ENCODE measurements at regions not wholly inside any gene's neighbourhood (a gene's known extent, or its start where the extent isn't known, plus 50 kb on each side); places are given as distances from the start of the nearest gene placed in this dataset.

DNA sequence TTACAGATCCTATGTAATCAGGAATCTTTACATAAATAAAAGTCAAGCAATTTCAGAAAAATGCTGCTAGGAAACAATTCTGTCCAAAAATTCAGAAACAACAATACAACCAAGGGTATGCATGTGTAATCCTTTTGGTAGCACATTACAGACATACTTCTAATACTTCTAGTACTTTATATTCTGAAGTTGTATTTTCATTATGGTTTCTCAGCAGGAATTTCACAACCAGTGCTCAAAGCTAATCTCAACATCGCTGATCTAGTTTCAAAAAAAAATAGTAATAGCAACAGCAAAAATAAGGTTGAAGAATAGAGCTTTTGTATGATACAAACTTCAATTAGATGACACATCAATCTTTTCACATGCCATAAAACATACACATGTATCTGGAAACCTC, 545.2 kb downstream of the LTN1 start:
- no peak for DNase-seq

DNA sequence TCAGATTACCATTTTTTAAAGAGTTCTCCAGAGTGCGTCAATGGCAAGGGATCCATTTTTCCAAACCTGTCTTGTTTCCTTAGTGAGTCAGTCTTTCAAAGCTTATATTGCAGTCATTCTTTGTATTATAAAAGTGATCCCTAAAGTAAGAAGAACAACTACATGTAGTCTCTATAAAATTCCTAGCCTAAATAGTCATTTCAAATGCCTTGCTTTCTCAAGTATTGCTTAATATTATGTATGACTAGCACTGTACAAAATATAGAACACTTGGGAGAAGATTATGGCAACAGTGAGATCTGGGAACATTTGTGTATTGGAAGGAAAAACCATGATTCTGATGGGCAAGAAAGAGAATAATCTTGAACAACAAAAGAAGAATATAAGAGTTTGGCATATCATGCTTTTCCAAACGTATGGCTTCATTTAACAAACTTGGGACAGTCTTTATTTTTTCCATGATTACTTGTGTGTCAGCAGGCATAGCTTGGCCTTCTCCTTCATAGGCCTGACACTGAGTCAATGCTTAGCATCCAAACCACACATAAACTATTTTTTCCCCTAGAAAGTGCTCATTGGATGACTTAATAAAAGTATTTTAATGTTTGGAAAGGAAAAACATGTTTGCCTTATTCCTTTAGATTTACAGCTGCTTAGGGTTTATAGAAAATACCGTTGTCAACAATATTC, 547.4 kb downstream of the LTN1 start:
- no peak for DNase-seq

DNA sequence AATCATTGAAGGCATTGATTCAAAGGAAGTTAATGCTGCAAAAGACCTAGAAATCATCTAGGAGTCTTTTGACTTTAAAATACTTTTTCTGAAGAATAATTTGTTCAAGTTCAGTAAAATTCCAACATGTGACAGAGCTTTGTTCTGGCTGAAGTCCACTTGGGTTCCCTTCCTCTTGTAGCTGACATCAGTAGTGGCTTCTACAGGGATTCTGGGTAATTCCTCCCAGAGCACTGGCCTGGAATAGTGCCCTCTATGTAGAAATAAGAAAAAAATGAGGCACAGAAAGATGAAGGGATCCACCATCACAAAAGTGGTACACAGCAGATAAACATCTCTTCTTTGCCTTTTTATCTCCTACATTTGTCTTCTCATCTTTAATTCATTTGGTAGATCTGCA, 548.1 kb downstream of the LTN1 start:
- DNase-seq = no peak

DNA sequence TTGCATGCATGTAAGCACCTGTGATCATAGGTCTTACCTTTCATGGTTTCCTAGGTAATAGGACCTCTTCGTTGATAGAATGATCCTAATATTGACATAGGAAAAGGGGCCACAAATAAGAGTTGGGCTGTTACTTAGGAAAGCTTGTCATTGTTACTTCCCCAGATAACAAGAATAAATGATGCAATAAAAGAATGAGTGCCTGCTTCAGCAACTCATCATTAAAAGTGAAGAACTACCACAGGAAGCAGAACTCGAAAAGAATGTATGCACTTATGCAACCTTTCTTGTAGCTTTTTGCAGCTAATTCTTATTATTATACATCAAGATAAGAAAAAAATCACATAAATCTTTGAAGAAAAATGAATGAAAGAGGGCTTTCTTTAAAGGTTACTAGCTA, 548.6 kb downstream of the LTN1 start:
- no peak for DNase-seq

DNA sequence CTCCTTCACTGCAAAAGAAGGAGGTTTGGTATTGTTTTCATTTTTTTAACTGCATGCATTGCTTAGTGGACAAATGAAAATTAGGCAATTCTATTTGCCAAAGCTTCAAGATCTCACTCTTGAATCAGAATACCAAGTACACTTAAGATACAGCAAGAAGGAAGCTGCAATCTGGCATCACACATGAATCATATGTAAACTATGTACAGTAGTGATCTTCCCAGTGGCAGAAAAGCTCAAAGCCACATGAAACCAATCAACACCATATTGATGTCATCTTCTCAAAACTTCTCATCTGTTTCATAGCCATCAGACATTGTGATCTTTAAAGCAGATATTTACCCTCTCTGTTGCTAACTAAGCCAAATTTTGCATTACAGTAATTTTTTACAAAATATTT, 550.1 kb downstream of the LTN1 start:
- DNase-seq = no peak

DNA sequence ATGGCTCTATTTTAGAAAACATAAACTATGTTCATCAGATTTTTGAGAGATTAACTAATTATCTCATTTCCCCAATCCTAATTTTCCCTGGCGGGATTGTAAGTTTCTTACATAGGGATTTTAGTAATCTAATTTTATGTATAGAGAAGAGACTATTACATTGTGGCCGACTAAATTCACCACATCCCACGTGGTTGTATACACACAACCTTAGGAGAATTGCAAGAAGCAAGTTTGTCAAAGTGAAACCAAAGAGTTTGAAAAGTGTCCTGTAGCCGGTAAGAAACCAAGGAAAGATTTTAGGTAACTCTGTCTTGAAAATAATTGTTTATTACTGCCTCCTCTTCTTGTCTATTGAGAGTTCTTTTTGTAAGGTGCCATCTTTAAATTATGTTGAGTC, 550.6 kb downstream of the LTN1 start:
- DNase-seq = no peak

DNA sequence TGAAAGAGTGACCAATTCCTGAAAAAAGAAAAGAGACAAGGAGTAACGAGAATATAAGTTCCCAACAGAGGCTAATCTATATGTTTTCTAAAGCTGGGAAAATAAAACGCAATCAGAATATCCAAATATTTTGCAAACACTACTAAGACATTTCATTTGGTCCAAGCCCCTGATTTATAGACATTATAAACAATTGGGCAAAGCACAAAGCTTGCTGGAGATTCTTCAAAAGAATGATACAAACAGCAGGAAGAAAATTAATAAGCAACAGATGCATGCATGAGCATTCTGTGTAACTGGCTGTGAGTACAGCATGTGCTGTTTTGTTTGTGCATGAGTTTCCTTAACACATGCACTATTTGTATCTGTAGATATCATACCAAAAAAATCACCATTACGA, 552.9 kb downstream of the LTN1 start:
- no peak for DNase-seq

DNA sequence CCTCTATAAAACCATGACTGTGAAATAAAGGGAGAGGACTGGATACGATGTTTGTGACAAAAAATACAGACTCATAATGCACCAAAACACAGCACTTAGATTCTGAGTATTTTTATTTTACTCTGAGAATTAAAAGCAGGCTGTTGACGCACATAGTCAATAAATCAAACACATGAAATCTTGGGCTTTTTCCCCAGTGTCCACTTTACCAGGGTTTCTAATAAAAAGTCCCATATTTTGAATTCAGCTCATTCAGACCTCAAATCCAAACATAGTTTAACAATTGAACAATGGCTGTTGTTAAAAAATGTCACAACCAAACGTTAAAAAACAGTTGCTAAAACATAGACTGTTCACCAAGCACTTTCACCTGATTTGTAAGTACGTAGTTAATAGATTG, 553.4 kb downstream of the LTN1 start:
- no peak for DNase-seq

DNA sequence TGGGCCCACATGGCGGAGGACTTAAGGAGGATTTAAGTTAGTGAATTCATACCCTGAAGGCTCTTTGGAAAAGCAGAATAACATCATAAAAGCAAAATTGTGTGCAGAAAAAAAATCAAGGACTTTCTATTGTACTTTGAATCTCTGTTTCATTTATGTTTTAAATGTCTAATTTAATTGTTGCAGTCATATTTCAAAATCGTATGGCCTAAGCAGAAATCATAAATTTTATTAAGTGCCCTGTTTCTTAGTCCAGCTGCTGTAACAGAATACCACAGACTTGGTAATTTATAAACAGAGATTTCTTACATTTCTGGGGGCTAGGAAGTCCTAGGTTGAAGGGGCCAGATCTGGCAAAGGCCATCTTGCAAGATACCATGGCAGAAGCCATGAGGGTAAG, 555.6 kb downstream of the LTN1 start:
- DNase-seq = peak in 1 of 2 experiments; percentile 65

DNA sequence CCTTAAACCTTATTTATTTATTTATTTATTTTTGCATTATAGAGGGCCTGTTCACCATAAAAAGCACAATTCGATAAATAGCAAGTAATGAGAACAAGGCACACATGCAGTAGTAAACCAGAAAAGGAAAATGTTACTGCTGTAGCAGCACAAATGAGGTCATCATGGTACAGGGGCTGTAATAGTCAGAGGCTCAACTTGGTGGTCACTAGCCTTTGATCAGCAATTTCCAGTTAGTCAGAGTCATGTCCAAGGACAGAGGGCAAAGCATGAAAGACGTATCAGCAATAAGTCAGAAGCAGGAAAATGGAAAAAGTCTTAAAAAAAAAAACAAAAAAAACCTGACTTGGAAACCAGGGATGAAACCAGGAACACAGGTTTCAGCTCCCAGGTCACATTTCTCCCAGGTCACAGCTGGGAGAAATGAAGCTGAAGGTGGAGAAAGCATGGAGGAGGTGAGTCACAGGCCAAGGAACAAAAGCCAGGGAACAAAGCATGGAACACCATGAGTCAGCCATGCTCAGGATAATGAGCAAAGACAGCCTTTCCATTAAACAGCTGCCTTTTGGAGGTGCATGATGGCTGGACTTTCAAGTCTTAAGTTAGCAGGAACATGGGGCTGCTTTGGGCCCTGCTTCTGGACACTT, 556.3 kb downstream of the LTN1 start:
- DNase-seq = no peak

DNA sequence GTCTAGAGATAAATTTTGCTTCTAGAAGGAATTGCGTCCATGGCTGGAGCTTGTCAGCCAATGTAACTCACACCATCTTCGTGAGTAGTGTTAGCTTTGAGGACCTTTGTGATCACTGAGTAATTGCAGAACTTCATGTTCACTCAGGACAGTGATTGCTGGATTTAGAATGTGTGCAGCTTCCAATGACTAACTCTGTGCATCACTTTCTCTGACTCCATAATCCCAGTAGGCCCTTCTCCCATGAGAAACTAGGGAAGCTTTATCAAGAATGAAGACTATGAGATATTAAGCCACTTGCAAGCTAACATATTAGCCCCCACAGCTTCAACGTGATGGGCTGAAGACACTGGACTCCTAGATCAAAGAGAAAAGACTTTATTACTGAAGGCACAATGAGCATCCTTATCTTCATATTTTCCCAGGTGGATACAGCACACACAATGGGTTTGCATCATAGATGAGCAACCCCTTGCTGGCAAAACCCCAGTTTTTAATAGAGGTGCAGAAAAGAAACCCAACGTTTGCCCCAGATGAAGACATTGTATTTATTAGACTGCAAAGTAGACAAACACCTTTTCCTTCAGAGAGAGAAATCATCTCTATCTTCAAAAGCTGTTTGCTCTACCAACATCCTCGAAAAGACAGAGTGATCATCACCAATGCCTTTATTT, 561.0 kb downstream of the LTN1 start:
- DNase-seq = no peak

DNA sequence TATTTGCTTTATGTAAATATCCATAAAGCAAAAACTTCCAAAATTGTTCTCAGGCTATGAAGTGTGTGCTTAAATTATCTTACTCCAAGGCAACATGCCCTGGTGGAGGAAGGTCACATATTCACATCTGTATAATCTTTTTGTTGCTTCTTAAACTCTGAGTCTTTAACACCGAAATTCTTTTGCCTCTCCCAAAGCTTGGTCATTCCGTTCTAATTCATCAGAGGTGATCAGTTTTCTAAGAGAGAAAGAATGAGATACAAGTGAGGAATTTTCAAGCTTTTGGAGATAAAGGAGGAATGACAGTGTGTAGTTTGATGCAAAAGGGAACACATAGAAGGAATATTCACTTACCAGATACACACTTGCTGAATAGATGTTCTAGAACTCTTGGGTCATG, 561.7 kb downstream of the LTN1 start:
- no peak for DNase-seq

DNA sequence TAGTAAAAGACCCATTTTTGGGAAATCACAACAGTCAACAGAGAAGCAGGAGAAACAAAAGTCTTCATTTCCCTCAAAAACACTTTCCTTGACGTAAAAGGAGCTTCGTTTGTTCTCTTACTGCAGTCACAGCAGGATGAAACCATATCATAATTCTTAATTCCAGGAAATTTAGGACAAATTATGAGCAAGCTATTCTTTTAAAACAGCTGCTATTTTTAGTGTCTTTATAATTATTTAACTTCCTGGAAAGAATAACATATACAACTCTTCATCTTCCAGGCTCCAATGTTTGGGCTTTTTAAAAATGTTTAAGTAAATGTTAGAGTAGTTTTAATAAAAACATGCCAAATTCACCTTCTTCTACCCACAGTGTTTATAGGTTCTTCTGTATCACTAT, 563.5 kb downstream of the LTN1 start:
- no peak for DNase-seq

DNA sequence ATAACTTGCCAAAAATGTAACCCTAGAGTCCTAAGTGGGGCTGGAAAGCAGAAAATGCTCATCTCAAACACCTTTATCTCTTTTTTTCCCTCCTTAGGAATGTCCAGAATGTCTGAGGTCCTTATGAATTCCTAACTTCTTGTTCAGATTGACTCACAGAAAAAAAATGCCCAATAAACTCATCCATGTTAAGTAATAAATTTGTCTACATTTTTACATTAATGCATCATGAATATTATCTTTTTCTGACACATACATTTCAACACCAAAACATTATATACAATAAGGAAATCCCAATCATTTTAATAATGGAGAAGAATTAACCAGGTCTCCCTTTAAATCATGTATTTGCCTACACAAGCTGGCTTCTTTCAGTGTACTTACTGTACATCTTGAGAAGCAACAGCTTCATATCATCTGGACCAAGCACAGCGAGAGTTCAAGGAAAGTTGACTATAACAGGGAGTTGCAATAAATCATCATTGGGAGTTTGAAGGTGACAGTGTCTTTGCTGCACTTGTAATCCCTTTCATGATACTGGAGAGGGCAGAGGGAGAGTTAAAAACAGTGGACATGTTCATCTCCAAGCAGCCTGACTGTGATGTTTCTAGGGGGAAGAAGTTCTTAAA, 565.2 kb downstream of the LTN1 start:
- no peak for DNase-seq

DNA sequence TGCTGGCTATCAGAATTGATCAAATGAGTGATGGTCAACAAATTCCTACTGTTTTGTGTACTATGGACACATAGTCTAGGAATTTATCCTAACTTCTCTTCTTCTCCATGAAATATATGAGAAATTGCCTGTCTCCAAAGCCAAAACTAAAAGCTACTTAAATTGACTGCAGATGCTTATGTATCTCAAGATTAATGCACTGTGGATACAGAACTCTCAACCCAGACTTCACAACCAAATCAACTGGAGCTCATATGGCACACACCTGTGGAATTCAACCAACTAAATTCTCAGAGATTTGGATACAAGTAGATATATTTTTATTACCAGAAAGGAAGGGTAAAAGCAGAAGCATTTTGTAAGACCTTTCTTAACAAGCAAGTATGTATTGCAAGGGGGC, 566.1 kb downstream of the LTN1 start:
- no peak for DNase-seq

DNA sequence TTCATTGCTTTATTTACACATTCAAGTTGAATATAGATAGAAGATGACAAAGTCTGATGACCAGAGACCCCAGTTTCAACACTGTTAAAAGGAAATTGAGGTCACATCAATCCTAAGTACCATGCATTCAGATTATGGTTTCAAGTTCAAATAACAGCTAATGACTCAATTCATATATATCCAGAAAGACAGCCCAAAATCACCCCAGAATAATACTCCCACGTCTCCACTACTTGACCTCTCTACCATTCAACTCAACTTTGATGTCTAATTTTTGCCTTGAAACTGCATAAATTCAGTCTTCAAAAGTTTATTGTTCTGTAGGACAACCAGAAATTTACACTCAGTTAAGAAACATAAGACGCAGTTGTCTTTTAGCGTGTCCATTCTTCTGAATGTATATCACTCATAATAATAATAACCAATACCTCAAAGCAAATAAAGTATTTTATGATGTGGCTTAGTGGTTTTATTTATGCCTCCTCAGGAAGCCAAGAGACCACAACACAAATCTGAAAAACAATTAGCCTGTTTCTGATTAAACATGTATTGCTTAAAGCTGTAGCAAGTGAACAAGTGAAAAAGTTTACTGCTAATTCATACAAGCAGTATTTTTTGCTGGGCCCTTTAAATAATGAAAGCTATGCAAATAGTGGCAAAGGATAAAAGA, 569.0 kb downstream of the LTN1 start:
- DNase-seq = no peak

DNA sequence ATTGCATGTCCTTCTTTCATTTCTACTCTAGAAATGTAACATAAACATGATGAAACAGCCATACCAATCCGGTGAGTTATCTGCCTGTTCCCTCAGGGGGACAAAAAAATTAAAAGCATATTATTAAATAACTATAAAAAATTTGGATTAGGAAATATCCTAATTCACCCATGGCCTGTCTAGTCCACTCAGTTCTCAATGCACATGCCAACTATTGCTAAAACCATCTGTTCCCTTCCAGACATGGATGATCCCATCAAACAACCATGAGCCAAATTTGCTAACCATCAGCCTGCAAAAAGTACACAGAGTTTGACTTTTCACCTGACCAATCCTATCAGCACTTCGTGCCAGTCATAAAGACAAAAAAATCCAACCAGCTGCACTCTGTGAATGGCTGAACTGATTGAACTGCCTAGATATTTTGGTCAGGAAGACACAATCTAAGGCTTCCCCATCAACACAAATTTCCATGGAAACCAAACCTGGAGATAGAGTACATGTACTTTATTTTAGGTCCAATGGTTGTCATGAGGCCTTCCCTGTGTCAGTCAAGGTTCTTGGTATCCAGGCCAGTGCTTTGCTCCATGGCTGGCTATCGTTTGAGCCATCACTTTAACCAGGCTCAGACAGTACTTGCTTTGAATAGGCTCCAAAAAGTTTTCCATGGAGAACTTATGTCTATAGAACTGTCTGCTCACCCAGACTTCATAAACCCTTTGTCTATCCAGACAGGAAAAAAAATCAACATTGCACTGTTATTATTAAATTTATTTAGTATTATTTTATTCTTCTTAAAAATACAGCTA, 570.8 kb downstream of the LTN1 start:
- no peak for DNase-seq

DNA sequence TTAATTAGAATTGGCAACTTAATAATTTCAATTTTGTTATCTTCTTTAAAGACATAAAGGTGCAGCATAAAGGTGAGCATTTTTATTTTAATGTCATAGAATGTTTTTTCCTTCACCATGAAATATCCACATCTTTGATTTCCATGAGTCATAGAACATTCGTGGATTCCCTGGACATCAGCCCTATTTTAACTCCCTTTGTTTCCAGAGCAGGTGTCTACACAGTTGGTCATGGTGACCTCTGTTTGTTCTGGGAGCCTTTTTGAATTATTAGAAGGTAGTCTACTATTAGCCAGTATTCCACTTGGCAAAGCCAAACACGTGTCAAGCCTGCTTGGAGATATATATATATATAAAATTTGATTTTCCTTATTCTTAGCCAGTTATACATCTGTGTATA, 572.9 kb downstream of the LTN1 start:
- DNase-seq = no peak

DNA sequence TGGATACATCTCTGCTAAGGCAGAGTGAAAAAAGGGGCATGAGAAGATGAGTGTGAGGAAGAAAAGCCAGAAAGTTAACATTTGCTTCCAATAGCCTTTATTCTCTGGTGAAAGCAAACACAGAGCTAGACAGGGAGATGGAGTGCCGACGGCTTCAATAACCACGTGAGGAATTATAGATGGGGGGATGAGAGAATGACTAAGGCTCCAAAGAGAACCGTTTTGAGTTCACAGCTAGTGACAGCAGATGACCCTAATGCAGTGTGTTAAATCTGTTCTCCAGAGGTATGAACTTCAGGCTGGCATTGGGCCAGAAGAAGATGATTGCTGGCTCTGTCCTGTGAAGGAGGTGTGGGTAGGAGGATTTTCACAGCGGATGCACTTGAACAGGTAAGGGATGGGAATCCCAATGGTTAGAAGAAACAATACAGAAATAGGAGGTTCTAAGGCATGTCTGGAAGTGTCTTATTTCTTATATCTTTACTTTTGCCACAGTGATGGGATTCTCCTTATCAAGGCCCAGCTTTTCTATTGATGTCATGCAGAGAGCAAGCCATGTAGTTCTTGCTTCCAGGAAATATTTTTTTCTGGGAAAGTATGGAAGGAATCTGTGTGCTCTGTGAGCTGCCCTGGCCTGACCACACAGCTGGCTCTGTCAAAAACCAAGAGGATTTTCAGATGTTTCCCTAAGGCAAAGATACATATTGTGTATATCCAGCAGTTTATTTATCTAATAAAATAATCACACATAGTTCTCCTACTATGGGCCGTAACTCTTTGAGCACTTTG, 573.8 kb downstream of the LTN1 start:
- no peak for DNase-seq

DNA sequence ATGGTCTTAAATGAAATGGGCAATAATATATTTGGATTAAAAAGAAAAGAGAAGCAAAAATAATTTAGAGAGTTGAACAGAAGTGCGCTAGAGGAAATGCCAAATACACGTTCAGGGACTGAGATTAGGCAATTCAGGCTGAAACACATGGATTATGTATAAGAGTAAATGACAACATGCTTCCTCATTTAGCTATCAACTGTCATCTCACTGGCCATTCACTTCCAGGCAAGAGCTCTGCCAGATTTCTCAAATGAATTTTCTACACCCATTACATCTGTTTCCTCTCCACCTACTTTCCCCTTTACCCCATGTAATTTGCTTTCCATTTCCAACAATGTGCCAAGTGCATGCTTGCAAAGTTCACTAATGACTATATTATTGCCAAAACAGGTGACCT, 582.4 kb downstream of the LTN1 start:
- DNase-seq = no peak

DNA sequence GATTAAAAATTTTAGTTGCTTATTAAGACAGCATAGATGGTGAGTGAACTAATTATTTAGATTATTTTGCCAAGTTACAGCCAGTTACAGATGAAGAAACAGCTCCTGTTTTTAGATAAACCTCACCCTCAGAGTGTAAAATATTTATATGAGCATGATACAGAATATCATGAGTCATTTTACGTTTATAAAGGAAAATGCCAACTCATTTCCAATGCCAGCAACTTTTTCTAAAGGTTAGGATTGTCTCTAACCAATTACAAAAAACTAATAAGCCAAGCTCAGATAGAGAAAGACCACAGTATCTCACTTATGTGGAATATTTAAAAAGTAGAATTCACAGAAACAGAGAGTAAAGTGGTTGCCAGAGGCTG, 590.1 kb downstream of the LTN1 start:
- DNase-seq = no peak

DNA sequence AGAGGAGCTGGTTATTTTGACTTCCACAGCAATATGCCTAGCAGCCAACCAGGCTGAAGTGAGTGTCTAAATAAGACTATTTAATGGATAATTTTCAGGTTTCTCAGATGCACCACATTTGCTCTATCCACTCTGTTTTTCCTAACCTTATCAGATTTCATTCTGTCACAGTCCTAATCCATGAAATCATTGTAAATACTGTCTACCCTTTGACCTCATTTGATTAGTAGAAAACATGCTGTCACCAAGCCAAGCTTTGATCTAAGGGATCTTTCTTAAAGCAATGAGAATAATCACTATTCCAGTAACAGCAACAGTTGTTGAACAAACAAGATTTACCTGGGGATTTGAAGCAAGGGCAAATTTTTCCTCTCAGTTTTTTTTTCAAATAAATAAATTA, 595.6 kb downstream of the LTN1 start:
- DNase-seq = no peak

Data from NCI-H524 (cell line).